Activated CD8-positive, alpha-beta memory T cell treated with anti-CD3 and anti-CD28 coated beads for 1 hour (primary cell): ENCODE measurements at regions not wholly inside any gene's neighbourhood (a gene's known extent, or its start where the extent isn't known, plus 50 kb on each side); places are given as distances from the start of the nearest gene placed in this dataset.

Experiments
- DNase-seq, 2 donors: peaks; one replicate each; pipeline ENCODE4 v3.0.0-alpha.2; 2020; ENCODE audit warnings: low read depth in 1 of 2; ENCODE audit errors: extremely low read depth in 1 of 2

DNA sequence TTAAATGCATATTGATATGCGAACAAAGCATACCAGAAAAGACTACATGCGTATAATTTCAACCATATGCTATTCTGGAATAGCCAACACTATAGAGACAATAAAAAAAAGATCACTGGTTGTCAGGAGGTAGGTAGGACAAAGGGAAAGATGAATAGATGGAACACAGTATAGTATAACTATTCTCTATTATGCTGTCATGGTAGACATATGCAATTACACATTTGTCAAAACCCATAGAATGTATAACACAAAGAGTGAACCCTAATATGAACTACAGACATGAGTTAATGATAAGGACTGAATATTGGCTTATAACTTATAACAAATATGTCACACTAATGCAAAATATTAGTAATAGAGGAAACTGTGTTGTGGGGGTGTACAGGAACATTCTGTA lies 460.8 kb downstream of the TAF11L14 start:
- no peak for DNase-seq

DNA sequence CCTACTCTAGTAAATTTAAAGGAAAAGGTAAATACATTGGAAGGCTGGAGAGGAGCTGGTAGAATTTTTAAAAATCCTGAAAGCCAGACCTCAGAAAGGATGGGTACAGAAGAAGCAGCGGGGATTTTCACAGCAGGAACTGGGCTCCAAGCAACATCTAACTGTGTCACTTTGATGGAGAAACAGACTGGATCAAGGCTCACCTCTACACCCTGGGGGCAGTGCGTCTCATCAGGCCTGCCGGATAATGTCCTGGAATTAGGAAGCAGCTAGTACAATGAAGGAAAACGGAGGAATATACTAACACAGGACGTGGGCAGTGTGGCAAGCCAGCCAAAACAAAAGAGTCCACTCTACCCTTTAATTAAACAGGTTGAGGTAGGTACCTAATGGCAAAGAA lies 463.6 kb downstream of the TAF11L14 start:
- DNase-seq = no peak

DNA sequence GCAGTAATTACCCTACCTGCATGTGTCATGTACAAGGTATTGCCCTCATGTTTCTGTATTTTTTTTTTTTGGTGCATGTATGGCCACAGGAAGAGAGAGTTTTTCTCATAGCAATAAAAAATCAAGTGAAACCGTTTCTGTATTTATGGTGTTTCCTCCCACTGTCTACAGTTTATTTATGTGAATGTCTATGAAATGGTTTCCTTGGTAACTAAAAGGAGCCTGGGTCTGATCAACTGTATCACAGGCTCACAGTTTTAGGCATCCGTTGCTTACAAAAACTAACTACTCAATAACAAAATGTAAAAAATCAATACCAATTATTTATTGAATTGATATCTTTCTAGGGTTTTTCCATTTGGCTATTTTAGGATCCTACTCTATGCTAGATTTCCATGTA lies 464.4 kb downstream of the TAF11L14 start:
- no peak for DNase-seq

DNA sequence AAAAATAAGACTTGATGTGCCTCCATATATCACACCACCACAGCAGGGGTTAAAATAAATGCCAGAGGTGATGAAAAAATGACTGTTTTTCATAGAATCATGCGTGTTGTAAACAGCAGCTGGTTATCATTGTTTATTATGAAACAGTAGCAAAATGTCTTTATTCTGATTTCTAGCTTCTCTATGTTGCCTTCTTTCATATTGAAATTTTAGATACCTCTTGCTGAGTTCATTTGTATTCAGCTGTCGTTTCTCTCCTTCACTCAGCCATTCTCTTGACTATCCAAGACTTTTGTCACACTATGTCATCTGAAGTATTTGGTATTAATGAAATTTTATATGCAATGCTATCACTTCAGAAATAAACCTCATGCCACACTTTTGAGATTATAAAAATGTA lies 465.0 kb downstream of the TAF11L14 start:
- no peak for DNase-seq

DNA sequence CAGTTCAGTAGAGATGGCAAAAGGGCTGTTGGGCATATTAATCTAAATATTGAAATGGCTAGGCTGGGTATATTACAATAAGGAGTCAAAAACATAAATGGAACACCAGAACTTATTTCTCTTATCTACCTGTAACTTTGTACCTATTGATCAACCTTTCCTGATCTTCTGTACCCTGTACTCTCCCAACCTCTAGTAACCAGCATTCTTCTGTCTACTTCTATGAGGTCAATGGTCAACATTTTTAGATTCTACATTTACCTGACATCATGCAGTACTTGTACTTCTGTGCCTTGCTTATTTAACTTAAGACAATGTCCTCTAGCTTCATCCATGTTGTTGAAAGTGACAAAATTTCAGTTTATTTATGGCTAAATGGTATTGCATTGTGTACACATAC lies 467.3 kb downstream of the TAF11L14 start:
- no peak for DNase-seq

DNA sequence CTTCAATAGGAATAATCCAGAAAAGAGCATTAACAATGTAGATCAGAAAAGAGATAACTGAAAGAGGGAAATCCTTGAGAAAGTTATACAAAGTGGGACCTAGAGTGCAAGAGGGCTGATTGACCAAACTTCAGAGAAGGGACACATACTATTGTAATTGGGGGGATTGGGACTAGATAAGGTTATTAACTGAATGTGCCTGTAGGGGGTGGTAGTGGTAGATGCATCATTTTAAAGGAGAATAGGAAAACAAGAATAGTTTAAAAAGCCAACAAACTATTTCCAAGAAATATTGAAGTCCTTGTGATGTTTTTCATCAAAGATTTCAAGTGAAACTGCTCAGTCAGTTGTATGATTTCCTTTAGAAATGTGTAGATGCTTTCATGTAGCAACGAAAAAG lies 468.5 kb downstream of the TAF11L14 start:
- DNase-seq = no peak

DNA sequence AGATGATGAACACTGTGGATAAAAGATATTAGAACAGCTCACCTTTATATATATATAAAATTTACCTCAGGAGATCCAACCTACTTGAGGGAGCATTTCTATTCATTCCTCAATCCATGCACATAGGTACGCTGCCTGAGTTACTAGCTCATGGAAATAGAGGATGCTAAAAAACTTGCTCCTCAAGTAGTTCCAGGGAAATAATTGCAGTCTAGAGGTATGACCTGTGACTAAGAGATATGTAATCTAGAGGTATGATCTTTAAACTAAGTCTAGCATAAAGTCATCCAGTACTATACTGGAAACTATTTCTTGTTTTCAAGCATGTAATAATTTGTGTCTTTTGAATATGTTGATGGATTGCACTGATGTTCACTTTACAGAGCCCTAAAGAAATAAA lies 471.2 kb downstream of the TAF11L14 start:
- no peak for DNase-seq

DNA sequence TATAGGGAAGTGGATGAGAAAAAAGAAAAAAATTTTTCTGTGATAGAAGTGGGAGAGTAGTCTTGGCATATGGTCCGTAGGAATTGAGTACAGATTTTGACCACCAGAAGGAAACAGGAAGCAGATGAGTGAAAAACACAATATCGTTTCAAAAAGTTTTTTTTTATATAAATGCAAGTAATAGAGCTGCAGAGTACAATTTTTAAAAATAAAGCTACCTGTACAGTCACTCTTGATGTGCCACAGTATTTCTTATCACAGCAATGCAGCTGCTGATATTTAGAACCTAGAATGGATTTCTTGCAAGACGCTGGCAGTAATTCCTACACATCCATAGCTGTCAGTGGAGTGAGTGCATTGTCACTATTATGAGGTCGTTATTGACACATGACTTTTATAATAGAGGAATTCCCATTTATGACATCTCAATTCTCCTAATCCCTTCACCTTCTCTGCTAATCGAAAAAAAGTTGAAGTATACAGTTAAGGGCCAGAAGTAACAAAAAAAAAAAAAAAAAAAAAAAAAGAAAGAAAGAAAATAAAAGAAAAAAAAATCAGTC lies 477.7 kb downstream of the TAF11L14 start:
- DNase-seq = no peak

DNA sequence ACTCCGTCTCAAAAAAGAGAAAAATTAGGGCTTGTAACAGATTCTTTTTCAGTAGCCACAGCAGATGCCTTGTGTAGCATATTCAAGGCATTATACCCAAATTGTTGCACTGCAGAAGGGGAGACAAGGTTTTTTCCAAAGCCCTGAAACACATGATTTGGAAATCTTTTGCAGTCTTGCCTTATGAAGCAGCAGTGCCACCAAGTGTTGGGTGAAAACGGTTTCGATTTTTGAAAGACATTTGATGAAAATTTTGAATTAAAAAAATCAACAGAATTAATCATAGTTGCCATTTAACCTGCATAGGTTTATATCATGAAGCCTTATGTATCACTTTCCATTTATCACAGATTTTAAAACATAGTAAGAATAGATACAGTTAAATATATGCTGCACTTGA lies 479.5 kb downstream of the TAF11L14 start:
- no peak for DNase-seq

DNA sequence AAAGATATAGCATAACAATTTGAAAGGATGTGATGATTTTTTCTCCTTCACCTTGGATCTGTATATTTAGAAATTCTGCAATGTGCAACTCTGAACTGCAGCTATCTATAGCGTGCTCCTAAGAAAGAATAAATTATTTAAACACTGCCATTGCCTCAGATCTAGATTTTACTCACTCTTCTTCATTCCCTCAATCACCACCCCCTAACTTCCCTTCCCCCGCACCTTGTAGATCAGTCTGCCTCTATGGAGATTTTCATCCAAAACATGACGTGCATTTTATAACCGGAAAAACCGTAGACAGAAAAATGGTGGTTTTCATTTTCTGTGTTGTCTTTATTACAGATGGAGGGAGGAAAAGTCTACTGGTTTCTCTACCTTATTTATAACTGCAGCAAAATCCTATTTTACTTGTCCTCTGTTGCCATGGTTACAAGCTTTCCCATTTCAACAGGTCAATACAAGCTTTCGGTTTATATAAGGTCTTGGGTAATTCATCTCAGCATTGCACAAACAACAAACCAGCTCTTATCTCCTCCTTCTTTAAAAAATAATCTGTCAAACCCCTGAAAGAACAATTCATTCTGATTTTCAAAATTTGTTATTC lies 480.0 kb downstream of the TAF11L14 start:
- no peak for DNase-seq

DNA sequence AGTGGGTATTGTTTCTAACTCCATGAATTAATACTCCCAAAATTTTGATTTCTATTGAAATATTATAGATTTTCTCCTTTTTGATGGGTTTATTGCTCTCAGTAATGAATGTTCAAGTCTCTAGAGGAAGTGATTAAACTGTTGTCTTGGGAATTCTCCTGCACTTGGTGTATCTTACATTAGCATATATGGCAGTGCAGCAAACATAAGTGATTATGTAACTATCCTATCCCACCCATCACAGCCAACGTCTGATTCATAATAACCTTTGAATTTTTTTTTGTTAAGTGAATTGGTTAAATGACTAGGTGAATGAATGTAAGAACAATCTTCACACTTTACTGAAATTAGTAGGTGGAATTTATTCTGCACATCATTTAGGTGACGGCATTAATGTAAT lies 483.7 kb downstream of the TAF11L14 start:
- no peak for DNase-seq

DNA sequence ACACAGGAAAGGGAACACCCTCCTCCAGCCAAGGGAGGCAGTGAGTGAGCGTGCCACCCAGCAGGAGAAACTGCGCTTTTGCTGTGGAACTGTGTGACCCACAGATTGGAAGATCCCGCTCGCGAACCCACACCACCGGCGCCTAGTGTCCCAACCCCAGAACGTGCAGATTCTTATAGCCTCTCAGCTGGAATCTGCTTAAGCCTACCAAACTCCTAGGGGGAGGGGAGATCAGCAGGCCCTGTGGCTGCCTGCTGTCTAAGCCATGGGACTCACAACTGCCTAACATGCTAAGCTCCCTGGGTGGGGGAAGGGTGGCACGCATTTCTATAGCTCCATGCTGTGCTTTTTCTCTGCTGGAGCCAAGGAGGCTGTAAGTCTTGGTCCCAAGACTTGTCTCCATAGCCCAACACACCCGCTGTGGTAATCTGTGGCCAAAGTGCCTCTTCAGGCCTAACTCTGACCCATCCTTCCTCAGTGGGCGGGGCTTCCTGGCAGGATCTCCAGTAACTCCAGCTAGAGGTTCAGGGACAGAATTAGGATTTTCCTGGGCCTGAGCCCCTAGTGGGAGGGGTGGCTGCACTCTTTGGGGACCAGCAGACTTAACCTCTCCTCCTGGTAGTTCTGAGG lies 485.0 kb downstream of the TAF11L14 start:
- no peak for DNase-seq

DNA sequence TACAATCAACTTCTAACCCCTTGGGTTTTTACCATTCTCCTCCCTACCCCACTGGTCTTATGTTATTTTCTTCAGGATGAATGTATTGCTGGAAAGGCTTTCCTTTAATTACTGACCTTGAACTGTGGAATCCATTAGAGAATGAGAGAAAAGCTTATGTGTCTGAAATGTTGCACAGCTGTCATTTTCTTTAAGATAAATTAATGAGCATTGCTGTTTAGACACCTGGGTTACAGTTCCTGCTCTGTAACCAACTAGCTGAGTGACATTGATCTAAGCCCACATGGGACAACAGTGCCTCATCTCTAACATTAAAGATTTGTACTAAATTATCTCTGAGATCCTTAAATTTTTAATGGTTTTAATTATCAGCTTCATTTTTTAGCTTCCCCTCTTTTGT lies 507.0 kb downstream of the TAF11L14 start:
- no peak for DNase-seq

DNA sequence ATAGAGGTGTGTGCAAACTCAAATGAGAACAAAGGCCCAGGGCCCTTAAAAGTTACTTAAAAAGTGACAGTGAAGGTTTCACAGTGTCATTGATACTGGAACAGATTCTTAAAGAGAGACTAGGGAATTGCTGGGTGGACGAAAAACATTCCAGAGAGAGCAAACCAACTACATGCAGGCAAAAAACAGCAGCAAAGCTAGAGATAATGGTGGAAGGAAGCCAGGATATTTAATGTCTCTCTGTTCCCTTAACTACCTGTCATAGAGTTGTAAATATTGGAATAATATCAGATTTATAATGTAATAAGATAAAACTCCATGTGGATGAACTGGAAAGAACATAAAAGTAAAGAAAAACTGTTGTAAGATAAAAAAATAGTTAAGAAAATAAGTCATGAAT lies 508.6 kb downstream of the TAF11L14 start:
- DNase-seq = no peak

DNA sequence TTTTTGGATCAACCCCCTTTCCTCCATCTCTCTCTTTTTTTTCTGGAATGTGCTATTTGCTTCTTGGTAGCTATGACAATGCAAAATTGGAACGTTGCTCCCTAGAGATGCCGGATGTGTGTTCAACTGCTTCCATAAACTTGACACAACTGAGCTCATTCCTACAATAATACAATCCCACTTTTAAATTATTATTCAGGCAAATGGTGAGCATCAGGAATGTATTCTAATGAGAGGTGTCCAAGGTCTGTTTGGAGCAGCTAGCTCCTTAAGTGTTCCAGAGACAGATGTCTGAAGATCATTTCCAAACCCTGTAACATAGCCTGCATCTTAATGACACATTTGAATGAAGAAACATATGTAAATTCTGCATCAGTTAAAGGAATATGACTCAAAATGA lies 518.4 kb downstream of the TAF11L14 start:
- DNase-seq = no peak

DNA sequence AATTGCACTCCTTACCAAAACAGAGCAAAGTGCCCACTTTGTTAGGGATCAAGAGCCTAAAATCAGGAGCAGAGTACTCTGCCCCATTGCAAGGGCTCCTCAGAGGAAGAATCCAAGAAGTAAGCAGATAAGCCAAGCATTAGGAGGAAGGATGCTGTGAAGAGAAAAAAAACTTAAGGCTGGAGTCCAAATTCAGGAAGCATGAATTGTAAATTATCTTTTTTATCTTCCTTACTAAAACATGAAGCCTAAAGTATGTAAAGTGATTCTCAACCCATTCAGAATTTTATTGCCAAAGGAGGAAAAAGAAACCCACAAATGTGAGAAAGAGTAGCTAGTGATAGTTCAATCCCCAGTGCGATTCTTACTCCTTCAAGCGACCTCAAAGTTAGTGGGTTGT lies 523.9 kb downstream of the TAF11L14 start:
- no peak for DNase-seq

DNA sequence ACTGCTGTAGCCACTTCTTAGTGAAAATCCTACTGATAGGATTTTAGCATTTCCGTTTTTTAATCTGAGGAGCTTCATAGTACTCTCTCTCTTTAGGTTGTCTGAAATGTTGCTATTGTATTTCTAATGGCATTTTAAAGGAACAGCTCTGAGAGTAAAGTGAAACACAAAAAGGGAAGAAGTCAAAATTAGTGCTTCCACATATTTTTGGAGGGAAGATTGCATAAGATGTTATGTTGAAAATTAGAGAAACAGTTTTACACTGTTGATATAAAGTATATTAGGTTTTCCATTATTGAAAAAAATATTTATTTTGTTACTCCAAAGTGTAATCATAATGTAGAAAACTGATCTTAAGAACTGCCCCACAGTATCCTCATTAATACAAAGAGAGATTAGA lies 525.1 kb downstream of the TAF11L14 start:
- DNase-seq = no peak

DNA sequence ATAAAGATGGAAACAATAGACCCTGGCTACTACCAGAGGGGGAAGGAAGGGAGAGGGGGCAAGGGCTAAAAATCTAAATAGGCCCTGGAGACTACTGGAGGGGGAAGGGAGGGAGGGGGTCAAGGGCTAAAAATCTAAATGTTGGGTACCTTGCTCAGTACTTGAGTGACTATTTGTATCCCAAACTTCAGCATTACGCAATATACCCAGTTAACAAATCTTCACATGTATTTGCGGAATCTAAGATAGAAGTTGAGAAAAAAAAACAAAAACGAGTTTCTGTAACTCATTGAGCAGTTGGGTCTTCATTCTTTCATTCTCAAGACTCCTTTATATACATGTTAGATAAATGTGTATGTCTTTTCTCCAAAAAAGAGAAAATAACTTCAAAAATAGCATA lies 537.4 kb downstream of the TAF11L14 start:
- DNase-seq = no peak

DNA sequence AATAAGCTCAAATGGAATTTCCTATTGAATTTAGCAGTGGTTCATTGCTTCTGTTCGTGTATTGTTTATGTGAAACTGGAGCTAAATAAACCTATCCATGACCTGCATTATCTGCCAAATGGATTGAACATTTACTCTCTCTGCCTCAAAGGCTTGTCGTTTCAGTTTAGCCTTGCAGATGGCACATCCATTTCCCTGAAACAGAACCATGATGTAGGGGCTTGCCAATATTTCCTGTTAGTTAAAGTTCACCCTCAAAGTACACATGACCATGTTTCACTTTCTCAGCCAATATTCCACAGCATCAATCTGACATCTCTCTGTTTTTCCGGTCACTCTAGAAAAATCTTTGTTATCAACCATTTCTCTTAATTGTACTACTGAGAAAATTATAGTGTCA lies 545.3 kb downstream of the TAF11L14 start:
- no peak for DNase-seq

DNA sequence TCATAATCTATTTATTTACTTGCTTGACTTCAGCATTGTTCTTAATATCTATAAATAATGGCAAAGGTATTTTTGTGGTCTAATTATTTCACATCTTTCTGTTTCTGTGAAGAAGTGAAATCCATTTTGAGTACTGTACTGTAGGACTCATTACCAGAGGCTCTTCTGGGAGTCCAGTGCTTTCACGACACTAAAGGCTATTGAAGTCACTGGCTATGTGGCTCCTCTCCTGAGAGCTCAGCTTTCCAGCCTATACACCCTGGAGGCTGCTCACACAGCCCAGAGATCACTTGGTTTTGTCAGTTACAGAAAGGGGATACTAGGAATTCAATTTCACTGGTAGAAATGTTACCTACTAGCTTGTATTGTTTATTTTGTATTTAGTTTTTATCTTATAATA lies 547.3 kb downstream of the TAF11L14 start:
- DNase-seq = no peak

DNA sequence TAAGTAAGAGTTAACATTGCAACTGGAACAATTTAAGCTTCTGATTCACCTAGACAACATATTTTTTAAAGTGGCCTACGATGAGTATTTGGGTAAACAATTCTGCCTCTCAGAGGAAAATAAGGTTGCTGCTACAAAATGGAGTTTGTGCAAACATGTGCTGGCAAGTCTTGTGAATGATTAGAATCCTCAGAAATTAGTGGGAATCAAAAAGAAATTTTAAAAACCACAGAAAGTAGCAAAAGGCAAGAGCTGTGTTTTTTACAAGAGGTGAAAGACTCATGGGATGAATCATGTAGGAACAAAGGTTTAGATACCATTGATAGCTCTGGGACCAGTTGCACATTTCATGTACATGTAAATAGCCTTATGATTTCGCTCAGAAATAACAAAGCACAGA lies 561.6 kb downstream of the TAF11L14 start:
- no peak for DNase-seq

DNA sequence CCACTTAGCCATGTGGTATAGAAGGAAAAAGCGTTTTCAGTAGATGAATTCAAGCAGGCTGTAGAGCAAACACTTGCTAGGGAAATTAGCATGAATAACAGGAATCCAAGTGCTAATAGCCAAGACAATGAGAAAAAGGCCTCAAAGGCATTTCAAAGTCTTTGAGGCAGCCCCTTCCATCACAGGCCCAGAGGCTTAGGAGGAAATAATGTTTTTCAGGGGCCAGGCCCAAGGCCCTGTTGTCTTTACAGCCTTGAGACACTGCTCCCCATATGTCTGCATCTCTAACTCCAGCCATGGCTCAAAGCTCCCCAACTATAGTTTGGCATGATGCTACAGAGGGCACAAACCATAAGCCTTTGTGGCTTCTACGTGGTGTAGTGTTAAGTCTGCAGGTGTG lies 563.5 kb downstream of the TAF11L14 start:
- DNase-seq = no peak

DNA sequence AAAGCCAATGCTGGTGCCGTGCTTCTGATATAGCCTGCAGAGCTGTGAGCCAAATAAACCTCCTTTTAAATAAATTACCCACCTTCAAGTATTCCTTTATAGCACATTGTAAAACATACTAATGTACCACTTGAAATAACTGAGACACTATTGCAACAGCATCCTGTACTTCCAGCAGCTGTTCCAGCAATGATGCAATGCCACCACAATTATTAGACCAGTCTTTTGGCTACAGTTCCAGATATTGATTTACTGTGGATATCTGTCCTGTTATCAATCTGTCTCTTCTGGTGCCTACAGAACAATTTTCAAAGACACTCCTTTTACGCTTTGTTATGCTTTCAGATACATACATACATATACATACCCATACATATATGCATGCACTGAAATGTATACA lies 567.9 kb downstream of the TAF11L14 start:
- no peak for DNase-seq
